Upper lobe of right lung (tissue), 1 donor: ENCODE measurements at regions not wholly inside any gene's neighbourhood (a gene's known extent, or its start where the extent isn't known, plus 50 kb on each side); places are given as distances from the start of the nearest gene placed in this dataset.

ENCODE experiments used
- ATAC-seq: fragments of 200-7000 bp; cut with Tn5 transposase; one replicate; pipeline ENCODE4 v1.9.1; 2020; ENCODE audit warnings: mild to moderate bottlenecking, moderate library complexity
- DNase-seq: peaks from one replicate; pipeline ENCODE4 v3.0.0-alpha.2; 2020
- H3K27ac ChIP-seq: fragments of 200-600 bp; one replicate; pipeline ENCODE4 v1.8.0; 2022
- H3K27me3 ChIP-seq: fragments of 200-600 bp; one replicate; pipeline ENCODE4 v1.8.0; 2022; ENCODE audit warnings: mild to moderate bottlenecking
- H3K36me3 ChIP-seq: fragments of 200-600 bp; one replicate; pipeline ENCODE4 v1.8.0; 2022
- H3K4me1 ChIP-seq: fragments of 200-600 bp; one replicate; pipeline ENCODE4 v1.8.0; 2022
- H3K4me3 ChIP-seq: fragments of 200-600 bp; one replicate; pipeline ENCODE4 v1.8.0; 2022; ENCODE audit warnings: mild to moderate bottlenecking
- H3K9me3 ChIP-seq: fragments of 200-600 bp; one replicate; pipeline ENCODE4 v1.8.0; 2022
- intact Hi-C: fragments of 100-400 bp; cut with DNase I; formaldehyde crosslinking; loops from one replicate; pipeline ENCODE4 v1.11.0; 2022
- TF ChIP-seq, protein P1 (sequence below): fragments of 200-600 bp; IDR thresholded peaks from one replicate; pipeline ENCODE4 v1.8.0; 2022; ENCODE audit warnings: antibody characterized with exemption
- donor health status: DM: no; HTN: yes; CAD: no; lungs with severe emphysema.

DNA sequence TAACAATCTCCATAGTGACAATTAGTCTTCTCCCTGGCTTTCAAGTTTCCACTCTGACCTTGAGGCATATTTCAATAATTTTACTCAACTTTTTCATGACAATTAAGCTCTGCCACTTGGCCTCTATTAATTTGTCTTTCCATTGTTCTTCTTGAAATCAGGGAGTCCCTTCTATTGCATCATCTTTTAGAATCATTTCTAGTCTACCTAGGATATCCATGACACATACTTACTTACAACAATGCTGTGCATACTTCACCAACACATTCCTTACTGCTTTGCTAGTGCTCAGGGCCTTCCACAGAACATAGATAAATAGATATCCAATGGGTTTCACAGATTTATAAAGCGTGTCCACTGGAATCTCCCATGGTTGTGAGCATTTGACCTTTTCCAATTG is 331.5 kb upstream of the LRP1B start:
- intact Hi-C loops, result no loop called here
- ATAC-seq (no peak), DNase-seq (no peak)
- TF ChIP-seq, protein P1, sequence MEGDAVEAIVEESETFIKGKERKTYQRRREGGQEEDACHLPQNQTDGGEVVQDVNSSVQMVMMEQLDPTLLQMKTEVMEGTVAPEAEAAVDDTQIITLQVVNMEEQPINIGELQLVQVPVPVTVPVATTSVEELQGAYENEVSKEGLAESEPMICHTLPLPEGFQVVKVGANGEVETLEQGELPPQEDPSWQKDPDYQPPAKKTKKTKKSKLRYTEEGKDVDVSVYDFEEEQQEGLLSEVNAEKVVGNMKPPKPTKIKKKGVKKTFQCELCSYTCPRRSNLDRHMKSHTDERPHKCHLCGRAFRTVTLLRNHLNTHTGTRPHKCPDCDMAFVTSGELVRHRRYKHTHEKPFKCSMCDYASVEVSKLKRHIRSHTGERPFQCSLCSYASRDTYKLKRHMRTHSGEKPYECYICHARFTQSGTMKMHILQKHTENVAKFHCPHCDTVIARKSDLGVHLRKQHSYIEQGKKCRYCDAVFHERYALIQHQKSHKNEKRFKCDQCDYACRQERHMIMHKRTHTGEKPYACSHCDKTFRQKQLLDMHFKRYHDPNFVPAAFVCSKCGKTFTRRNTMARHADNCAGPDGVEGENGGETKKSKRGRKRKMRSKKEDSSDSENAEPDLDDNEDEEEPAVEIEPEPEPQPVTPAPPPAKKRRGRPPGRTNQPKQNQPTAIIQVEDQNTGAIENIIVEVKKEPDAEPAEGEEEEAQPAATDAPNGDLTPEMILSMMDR, result no peak
- Histone ChIP-seq H3K36me3 (no peaks in the 10 kb centered on the region), H3K9me3 (no peaks in the 10 kb centered on the region), H3K27ac (no peak overlapping the region), H3K4me1 (no peaks in the 10 kb centered on the region), H3K4me3 (no peak overlapping the region), H3K27me3 (no peaks in the 10 kb centered on the region)

DNA sequence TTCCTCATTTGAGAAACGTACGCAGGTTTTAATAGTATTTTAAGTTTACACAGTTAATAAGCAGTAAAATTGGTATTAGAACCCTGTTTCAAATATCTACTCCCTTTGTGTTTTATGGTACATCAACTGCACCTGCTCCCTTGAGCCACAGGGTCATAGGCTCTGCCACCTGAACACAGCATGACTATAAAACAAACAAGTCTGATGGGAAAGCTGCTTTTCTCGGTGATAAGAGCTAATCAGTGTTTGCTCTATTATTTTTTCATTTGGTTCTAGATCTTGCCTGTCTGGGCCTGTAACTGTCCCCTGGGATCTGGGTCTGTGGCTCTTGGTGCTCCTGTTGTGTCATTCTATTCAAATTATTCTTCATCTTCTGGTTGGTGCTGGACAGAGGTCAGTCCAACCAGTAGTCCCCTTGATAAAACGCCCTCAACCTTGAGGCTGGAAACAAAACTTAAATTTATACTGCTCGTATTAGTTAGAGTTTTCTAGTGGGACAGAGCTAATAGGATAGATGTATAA is 314.8 kb upstream of the LRP1B start:
- intact Hi-C loops, result no loop called here
- Histone ChIP-seq H3K27me3 (no peaks in the 10 kb centered on the region), H3K4me1 (no peaks in the 10 kb centered on the region), H3K36me3 (no peaks in the 10 kb centered on the region), H3K27ac (no peak overlapping the region), H3K9me3 (no peaks in the 10 kb centered on the region), H3K4me3 (no peak overlapping the region)
- TF ChIP-seq, protein P1, result no peak
- no peak for DNase-seq
- no peak for ATAC-seq

DNA sequence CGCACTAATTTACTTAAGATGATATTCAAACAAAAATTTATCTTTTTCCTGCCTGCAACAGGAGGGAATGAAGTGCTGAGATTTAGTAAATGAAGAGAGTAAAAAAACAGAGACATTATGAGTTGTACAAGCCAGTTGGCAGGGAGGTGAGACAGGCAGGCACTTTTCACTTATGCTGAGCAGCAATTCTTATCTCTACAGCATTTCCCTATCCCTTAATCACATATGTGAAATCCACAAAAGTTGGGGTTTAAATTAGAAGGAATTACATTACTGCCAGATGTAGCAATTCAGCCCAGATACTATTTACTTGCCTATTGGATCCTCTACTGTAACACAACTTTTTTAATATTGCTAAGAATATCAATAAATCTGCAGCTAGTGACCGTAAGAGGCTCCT is 314.2 kb upstream of the LRP1B start:
- no peak for ATAC-seq
- H3K9me3 ChIP-seq, result no peaks in the 10 kb centered on the region
- no peak for DNase-seq
- TF ChIP-seq, protein P1, result no peak
- H3K36me3 ChIP-seq, result no peaks in the 10 kb centered on the region
- H3K27ac ChIP-seq, result no peak overlapping the region
- no peaks in the 10 kb centered on the region for H3K4me1 ChIP-seq
- no peak overlapping the region for H3K4me3 ChIP-seq
- H3K27me3 ChIP-seq, result no peaks in the 10 kb centered on the region
- intact Hi-C loops, result no loop called here

DNA sequence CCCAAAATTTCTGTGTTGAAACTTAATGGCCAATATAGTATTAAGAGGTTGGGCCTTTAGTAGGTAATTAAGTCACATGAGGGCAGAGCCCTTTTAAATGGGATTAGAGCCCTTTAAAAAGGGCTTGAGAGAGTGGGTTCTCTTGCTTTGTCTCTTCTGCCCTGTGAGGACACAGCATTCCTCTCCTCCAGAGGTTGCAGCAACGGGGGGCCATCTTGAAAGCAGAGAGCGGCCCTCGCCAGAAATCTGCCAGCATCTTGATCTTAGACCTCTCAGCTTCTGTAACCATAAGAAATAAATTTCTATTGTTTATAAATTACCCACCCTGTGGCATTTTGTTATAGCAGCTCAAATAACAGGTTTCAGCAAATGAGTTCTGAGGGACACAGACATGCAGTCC is 305.0 kb upstream of the LRP1B start:
- no peak for DNase-seq
- Histone ChIP-seq H3K27ac (no peak overlapping the region), H3K4me3 (no peak overlapping the region), H3K36me3 (no peaks in the 10 kb centered on the region), H3K9me3 (no peaks in the 10 kb centered on the region), H3K4me1 (no peaks in the 10 kb centered on the region), H3K27me3 (no peaks in the 10 kb centered on the region)
- TF ChIP-seq, protein P1, result no peak
- ATAC-seq, result no peak
- intact Hi-C loops, result no loop called here

DNA sequence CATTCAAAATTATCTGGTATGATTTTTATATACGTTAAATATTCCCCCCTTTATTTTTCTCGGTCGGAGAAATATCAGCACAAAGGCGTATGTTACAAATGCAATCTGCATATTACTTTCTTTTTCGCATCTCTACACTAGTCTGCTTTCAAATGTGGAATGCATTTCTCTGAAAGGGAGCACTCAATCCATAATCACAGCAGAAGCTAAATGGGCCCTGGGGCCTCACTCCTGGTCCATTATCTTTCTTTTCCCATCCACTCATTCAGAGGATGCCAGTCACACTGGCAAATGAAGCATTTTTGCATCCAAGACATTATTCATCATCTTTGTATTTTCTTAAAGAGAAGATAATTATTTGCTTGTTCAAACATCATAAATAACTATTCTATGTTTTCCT is 295.2 kb upstream of the LRP1B start:
- Histone ChIP-seq H3K36me3 (no peaks in the 10 kb centered on the region), H3K27ac (no peak overlapping the region), H3K4me3 (no peak overlapping the region), H3K4me1 (no peaks in the 10 kb centered on the region), H3K27me3 (no peaks in the 10 kb centered on the region), H3K9me3 (no peaks in the 10 kb centered on the region)
- ATAC-seq, result no peak
- DNase-seq, result no peak
- intact Hi-C loops, result no loop called here
- TF ChIP-seq, protein P1, result no peak

DNA sequence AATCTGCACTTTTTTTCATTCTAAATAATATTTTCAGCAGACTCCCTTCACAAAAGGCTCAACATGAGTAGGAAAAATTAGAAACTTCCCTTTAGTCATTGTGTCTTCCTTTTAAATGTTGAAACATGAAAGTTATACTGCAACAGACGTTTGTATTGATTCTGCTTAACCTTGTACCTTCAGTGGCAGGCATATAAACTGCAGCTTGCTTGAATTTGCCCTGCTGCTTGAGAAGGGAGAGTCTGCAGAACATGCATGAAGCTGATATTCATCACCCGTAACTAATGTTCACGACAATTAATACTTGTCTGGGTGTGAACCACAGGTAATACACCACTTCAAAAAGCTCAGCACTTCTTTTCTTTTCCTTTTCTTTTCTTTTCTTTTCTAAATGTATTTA is 294.7 kb upstream of the LRP1B start:
- TF ChIP-seq, protein P1, result no peak
- Histone ChIP-seq H3K27me3 (no peaks in the 10 kb centered on the region), H3K27ac (no peak overlapping the region), H3K9me3 (no peaks in the 10 kb centered on the region), H3K4me3 (no peak overlapping the region), H3K36me3 (no peaks in the 10 kb centered on the region), H3K4me1 (no peaks in the 10 kb centered on the region)
- DNase-seq (no peak), ATAC-seq (no peak)
- intact Hi-C loops, result no loop called here
